Endothelial cell of umbilical vein (primary cell): ENCODE measurements at regions not wholly inside any gene's neighbourhood (a gene's known extent, or its start where the extent isn't known, plus 50 kb on each side); places are given as distances from the start of the nearest gene placed in this dataset.

ENCODE experiments used
- BruUV-seq: library from RNA; stranded (reverse); fragments of 400-500 nt; replicated peaks from 2 replicates; lab custom pipeline; 2021; lab: Mats Ljungman, UMichigan
- CTCF ChIA-PET: fragments of 300-600, 350-600 bp; sonication (Branson Sonifier 250); formaldehyde crosslinking; loops from one replicate; lab custom pipeline; 2021; ENCODE audit warnings: antibody characterized with exemption, inconsistent platforms; lab: Charles Lee
- POLR2A ChIA-PET: fragments of 300-600, 350-600 bp; sonication (Branson Sonifier 250); formaldehyde crosslinking; loops from one replicate; lab custom pipeline; 2021; ENCODE audit warnings: antibody characterized with exemption, inconsistent platforms; lab: Charles Lee
- DNase-seq: peaks from one replicate; pipeline ENCODE4 v3.0.0-alpha.2; 2011; ENCODE audit warnings: low read depth, low spot score
- FAIRE-seq: peaks from 2 replicates; lab custom pipeline; 2011; peaks lifted over from hg19 to GRCh38; lab: Jason Lieb, UNC
- H2AFZ ChIP-seq: 2 replicates; pipeline ENCODE4 v1.6.0; 2012; ENCODE audit warnings: low read depth, low read length, control low read depth, inconsistent platforms
- H3K27ac ChIP-seq: 2 replicates; pipeline ENCODE4 v1.5.1; 2011; ENCODE audit warnings: low read depth, mild to moderate bottlenecking, control low read depth, low read length, moderate library complexity; ENCODE audit not compliant: insufficient read depth
- H3K27me3 ChIP-seq, 2 experiments: 2 replicates each; pipeline versions ENCODE4 v1.6.0 to v1.6.1; 2011; ENCODE audit warnings: low read length in 2 of 2, mixed read lengths in 1 of 2; ENCODE audit not compliant: control insufficient read depth in 2 of 2, insufficient read depth in 2 of 2
- H3K36me3 ChIP-seq, 2 experiments: 2 replicates in 1 of 2; 3 replicates in 1 of 2; pipeline ENCODE4 v1.5.1; 2011; ENCODE audit warnings: low read length in 2 of 2, mild to moderate bottlenecking in 1 of 2, moderate library complexity in 1 of 2; ENCODE audit not compliant: control insufficient read depth in 2 of 2, insufficient read depth in 2 of 2; ENCODE audit errors: extremely low read depth in 1 of 2
- H3K4me1 ChIP-seq: 3 replicates; pipeline ENCODE4 v1.5.1; 2011; ENCODE audit warnings: mild to moderate bottlenecking, low read length; ENCODE audit not compliant: control insufficient read depth, insufficient read depth; ENCODE audit errors: extremely low read depth
- H3K4me2 ChIP-seq: 2 replicates; pipeline ENCODE4 v1.6.1; 2011; ENCODE audit warnings: low read length, control low read depth, mixed read lengths; ENCODE audit not compliant: insufficient read depth
- H3K4me3 ChIP-seq, 3 experiments: fragments of 200-600 bp in 1 of 3; sonication (generic), shearing (Covaris generic) in 1 of 3; replicated peaks in 1 of 3; 2 replicates each; pipeline ENCODE4 v1.5.1; 2011 to 2016; ENCODE audit warnings: control low read depth in 3 of 3, low read length in 3 of 3, mild to moderate bottlenecking in 2 of 3, inconsistent platforms in 1 of 3, low read depth in 1 of 3, moderate library complexity in 1 of 3; ENCODE audit not compliant: insufficient read depth in 1 of 3
- H3K79me2 ChIP-seq: 2 replicates; pipeline ENCODE4 v1.6.0; 2012; ENCODE audit warnings: low read length, inconsistent platforms; ENCODE audit not compliant: control insufficient read depth, insufficient read depth
- H3K9ac ChIP-seq: replicated peaks from 2 replicates; pipeline ENCODE3; 2011; ENCODE audit warnings: low read length, control low read depth; ENCODE audit not compliant: insufficient read depth; ENCODE audit errors: extremely low read depth
- H3K9me1 ChIP-seq: replicated peaks from 3 replicates; pipeline ENCODE4 v1.6.0; 2011; ENCODE audit warnings: mild to moderate bottlenecking, low read length; ENCODE audit not compliant: control insufficient read depth, insufficient read depth; ENCODE audit errors: extremely low read depth
- H3K9me3 ChIP-seq: replicated peaks from 2 replicates; pipeline ENCODE4 v1.5.1; 2012; ENCODE audit warnings: low read length, inconsistent platforms; ENCODE audit not compliant: control insufficient read depth, insufficient read depth
- H4K20me1 ChIP-seq: replicated peaks from 2 replicates; pipeline ENCODE3; 2011; ENCODE audit warnings: mild to moderate bottlenecking, low read length; ENCODE audit not compliant: control insufficient read depth, insufficient read depth; ENCODE audit errors: extremely low read depth
- CTCF ChIP-seq, 2 donors: IDR thresholded peaks; 1 replicate in 1 of 2; 2 replicates in 1 of 2; pipeline ENCODE4 v1.5.1; 2011; ENCODE audit warnings: low read length in 2 of 2, mild to moderate bottlenecking in 2 of 2, moderate library complexity in 2 of 2, control low read depth in 1 of 2, inconsistent platforms in 1 of 2, low read depth in 1 of 2; ENCODE audit not compliant: insufficient read depth in 1 of 2; ENCODE audit errors: extremely low read depth in 1 of 2
- EZH2 ChIP-seq: IDR thresholded peaks from 2 replicates; pipeline ENCODE4 v1.6.1; 2012; ENCODE audit warnings: borderline replicate concordance, low read depth, mild to moderate bottlenecking, moderate library complexity, low read length, inconsistent platforms; ENCODE audit not compliant: severe bottlenecking
- FOS ChIP-seq: IDR thresholded peaks from 2 replicates; pipeline ENCODE4 v1.6.1; 2011; ENCODE audit warnings: mild to moderate bottlenecking, low read length, moderate library complexity, borderline replicate concordance; ENCODE audit not compliant: insufficient read depth
- GATA2 ChIP-seq: IDR thresholded peaks from 2 replicates; pipeline ENCODE4 v1.7.0; 2011; ENCODE audit warnings: low read depth, mild to moderate bottlenecking, moderate library complexity, mixed read lengths, low read length; ENCODE audit not compliant: insufficient read length, insufficient read depth
- JUN ChIP-seq: IDR thresholded peaks from 2 replicates; pipeline ENCODE4 v1.6.1; 2011; ENCODE audit warnings: borderline replicate concordance, low read depth; ENCODE audit not compliant: insufficient read length, insufficient read depth
- MAX ChIP-seq: IDR thresholded peaks from 2 replicates; pipeline ENCODE4 v1.6.1; 2011; ENCODE audit not compliant: insufficient read depth, insufficient read length
- MYC ChIP-seq: IDR thresholded peaks from one replicate; pipeline ENCODE4 v1.6.1; 2011; ENCODE audit warnings: mild to moderate bottlenecking, low read depth, low read length
- POLR2A ChIP-seq: IDR thresholded peaks from 2 replicates; pipeline ENCODE4 v1.6.1; 2012; ENCODE audit warnings: low read depth, mild to moderate bottlenecking, control low read depth, low read length
- POLR2AphosphoS5 ChIP-seq: IDR thresholded peaks from 2 replicates; pipeline ENCODE4 v1.6.1; 2012; ENCODE audit warnings: low read depth, mild to moderate bottlenecking, control low read depth, low read length, moderate library complexity; ENCODE audit not compliant: insufficient read depth
- dilution Hi-C: fragments of 300-500 bp; cut with MboI; formaldehyde crosslinking; loops from one replicate; pipeline ENCODE4 v1.15.0; 2019; ENCODE audit warnings: low sequenced_read_pairs; ENCODE audit not compliant: extremely low pct_ligation_motif_present
- intact Hi-C: fragments of 100-400 bp; cut with micrococcal nuclease; formaldehyde crosslinking; loops from one replicate; pipeline ENCODE4 v1.10.0; 2022

DNA sequence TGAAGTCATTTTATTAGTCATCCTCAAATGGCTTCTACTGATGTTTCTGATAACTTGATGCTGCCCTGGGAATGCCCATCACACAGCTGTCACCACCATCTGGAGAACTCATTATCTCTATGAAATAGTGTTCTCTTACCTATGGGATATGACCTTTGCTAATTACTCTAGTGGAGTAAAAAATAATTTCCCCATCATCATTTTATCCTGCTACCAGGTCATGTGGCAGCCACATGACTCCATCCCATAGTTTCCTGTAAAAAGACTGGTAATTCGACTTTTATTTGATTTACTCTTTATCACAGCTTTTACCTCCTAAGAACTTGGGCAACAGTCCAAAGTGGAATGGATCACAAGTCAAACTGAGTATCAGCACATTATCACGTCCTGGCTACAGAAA is 76.1 kb upstream of the USP25 start:
- ChIA-PET POLR2A (no interaction called here), CTCF (no interaction called here)
- no peak for FAIRE-seq
- Histone ChIP-seq H3K36me3 (no peaks in the 10 kb centered on the region), H3K4me3 (no peak overlapping the region), H3K9me3 (no peaks in the 10 kb centered on the region), H2AFZ (no peak overlapping the region), H3K4me1 (no peaks in the 10 kb centered on the region), H3K79me2 (no peaks in the 10 kb centered on the region), H3K27me3 (no peaks in the 10 kb centered on the region), H3K27ac (no peak overlapping the region), H3K9ac (no peak overlapping the region), H3K9me1 (no peaks in the 10 kb centered on the region), H3K4me2 (no peak overlapping the region), H4K20me1 (no peaks in the 10 kb centered on the region)
- DNase-seq = no peak
- TF ChIP-seq EZH2 (no peak), MYC (no peak), MAX (no peak), CTCF (IDR thresholded peaks at IDR 0.05; ENCODE audit: extremely low read depth in 1 of 2, insufficient read depth in 1 of 2, low read depth in 1 of 2, low read length in 2 of 2) (no peak), POLR2A (no peak), FOS (no peak), POLR2AphosphoS5 (no peak), JUN (no peak), GATA2 (no peak)
- dilution Hi-C loops = no loop called here
- no TSS peak for BruUV-seq
- intact Hi-C loops = no loop called here
